Skin of body (tissue), 1 donor: ENCODE measurements at regions not wholly inside any gene's neighbourhood (a gene's known extent, or its start where the extent isn't known, plus 50 kb on each side); places are given as distances from the start of the nearest gene placed in this dataset.

Experiments
- DNase-seq: peaks from one replicate; lab custom pipeline; 2025; lab: John Stamatoyannopoulos, UW

DNA sequence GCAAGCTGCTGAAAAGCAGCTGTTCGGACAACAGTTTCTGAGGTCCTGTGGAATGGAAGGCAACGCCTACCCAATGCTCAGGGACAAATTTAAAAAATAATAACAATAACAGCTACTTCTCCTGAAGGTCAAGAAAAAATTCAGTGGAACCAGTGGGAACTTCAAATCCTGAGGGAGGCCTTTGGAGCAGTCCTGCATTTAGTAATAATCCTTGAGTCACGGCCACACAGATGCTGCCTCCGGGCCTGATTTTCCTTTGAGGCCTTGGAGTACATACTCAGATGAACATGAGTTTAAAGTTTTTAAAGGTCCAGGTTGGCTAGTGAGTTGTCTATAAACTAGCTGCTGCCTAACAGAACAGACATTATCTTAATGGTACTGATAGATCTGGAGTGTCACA lies 268.0 kb downstream of the MSRB3 start:
- DNase-seq = no peak

DNA sequence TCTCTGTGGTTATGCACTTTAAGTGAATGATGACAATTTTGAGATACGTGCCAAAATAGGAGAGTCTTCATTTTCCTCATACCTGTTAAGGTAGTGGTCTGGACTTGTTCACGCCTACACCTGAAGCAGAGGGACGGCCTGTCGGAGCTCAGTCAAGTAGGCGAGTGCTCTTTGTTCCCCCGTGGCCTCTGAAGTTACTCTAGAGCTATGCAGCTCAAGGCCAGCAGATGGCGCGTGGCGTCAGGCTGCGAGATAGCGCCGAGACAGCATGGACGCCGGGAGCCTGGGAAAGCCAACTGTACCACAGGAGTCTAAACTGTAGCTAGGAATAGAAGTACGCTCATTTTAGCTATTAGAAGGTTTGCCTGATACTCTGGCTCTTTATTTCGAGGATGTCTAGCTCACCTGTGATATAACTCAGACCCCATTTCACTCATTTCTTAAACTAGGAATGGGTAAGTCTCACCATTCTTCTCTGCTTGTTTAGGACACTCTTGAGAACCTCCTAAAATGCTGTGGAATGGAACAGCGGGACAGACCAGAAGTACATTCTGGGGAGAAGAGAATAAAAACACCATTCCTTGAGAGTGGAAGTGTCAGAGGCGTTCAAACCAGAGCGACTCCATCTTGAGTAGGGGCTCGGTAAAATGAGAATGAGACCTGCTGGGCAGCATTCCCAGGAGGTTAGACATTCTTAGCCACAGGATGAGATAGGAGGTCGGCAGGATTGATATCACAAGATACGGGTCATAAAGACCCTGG lies 267.4 kb upstream of the HMGA2 start:
- DNase-seq = peak; percentile 64

DNA sequence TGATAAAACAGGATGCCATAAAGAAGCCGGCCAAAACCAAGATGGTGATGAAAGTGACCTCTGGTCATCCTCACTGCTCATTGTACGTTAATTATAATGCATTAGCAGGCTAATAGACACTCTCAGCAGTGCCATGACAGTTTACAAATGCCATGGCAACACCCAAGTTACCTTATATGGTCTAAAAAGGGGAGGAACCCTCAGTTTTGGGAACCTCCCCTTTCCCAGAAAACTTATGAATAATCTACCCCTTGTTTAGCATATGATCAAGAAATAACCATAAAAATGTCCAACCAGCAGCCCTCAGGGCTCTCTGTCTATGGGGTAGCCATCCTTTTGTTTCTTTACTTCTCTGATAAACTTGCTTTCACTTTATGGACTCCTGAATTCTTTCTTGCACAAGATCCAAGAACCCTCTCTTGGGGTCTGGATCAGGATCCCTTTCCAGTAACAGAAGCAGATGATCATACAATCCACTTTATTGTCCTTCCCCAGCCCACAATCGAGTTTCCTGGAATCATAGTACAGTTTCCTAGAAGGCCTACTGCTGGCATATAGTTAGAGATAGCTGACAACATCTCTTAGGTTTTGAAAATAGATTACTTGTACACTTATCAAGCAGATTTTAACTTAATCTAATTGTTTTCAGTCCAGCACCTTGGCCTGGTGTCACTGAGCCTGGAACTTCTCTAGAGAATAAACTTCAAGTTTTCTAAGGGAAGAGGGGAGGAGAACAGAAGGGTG lies 266.7 kb upstream of the HMGA2 start:
- DNase-seq = peak; percentile 67

DNA sequence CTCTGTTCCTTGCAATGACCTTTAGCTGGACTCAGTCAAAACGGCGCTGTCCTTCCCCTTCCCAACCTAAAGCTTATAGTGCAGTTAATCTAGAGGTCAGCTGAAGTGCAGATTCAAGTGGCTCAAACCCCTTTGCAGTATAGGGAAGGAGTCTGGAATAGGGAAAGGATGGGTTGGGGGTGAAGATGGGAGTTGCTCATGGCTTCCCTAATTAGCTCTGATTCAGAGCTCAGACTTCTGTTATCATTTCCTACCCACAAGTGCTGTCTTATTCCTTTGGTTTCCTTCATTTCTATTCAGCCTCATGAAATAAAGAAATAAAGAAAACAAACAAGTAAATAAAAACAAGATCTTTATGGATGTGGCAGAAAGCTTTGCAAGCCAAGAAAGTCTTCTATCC lies 264.0 kb upstream of the HMGA2 start:
- DNase-seq = no peak

DNA sequence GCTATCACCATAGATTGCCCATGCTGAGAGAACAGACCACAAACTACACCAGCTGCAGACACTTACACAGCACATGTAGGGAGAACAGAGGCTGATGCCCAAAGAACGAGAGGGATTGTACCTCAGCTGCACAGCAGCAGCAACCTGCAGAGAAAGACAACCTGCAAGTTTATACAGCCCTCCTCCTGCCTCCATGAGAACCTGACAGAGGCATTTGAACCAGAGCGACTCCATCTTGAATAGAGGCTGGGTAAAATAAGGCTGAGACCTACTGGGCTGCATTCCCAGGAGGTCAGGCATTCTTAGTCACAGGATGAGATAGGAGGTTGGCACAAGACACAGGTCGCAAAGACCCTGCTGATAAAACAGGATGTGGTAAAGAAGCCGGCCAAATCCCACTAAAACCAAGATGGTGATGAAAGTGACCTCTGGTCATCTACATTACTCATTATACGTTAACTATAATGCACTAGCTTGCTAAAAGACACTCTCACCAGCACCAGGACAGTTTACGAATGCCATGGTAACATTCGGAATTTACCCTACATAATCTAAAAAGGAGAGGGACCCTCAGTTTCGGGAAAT lies 262.4 kb upstream of the HMGA2 start:
- no peak for DNase-seq

DNA sequence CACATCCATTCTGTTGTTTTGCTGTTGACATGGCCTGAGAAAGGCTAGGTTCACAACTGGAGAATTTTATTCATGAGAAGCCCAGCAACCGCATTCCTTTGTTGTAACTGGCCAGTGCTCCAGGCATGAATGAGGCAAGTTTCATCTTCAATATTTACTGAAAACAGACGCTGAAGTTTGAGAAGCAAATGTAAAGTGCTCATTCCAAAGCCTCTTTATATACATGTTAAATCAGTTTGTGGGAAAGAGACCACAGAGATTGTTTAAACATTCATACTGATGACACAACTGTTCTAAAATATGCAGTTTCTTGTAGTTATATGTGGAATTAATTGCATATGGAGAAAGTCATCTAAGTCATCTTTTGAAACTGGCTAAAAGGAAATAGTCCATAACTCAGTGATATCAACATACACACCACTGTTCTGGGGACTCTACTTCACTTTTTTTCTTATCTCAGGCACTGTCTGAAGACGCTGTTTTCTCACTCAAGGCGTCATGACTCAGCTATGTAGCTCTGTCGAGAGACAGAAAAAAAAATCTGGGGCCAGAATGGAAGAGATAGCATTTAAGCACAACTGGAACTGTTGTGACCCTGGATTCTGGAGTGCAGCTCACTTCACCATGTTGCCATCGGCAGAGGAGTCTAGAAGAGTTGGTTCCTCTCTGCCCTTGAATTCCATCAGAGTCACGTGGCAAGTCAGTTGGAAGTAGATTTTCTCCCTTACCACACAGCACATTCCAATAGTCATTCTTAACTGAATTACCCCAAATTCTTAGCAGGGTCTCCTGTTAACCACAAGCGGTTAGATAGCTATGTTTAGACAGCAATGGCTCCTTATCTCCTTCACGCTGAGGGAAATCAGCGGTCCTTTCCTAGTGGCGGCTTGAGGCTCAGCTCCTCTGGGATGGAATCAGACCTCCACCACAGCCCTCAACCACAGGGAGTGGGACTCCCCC lies 258.4 kb upstream of the HMGA2 start:
- peak; percentile 83 for DNase-seq

DNA sequence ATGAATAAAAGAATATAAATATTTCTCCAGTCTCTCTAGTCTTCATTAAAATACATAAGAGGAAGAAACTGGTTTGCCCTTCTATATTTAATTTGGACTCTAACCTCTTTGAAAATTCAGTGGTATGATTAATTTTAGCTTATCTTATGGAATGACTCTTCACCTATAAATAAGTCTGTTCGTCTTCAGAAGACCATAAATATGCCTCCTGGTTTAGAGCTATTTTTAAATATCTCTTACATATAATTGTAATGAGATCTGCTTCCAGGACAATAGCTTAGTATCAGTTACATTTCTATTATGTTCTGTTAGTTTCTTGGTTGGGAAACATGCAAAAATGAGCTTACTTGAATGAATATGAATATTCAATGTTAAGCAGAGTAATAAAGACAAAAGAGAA lies 257.5 kb upstream of the HMGA2 start:
- peak; percentile 8 for DNase-seq

DNA sequence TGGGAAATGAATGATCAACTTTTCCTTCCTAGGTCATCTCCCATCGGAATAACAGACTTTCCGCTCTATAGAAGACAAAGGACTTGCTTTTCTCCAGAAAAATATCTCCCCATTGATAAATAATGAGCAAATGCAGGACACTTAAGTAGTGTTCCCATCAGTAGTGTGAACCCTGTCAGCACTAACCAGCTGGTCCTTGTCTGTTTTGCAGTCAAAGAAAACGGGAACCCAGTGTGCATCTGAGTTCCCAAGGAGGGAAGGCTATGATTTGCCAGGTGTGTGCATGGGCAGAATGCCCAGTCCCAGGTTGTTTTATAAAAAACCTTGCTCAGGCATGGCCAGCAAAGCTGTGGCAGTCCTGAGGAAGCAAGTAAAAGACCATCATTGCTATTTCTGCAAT lies 256.5 kb upstream of the HMGA2 start:
- no peak for DNase-seq

DNA sequence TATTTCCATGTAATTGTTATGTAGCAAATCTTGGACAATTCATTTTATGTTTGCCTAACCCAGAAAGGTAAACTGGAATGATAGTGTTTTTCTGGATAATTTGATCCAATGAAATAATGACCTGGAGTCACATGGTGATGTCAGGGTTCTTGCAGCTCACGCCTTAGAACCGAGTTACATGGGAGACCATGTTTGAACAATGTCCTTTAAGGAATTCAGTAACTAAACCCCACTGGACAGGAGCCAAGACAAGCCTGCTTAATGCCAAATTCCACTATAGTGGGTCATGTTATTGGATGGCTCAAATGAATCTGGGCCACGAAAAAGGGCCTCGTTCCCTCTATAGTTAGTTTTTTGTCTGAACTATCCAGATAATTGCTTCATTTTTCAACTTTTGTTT lies 255.8 kb upstream of the HMGA2 start:
- DNase-seq = no peak

DNA sequence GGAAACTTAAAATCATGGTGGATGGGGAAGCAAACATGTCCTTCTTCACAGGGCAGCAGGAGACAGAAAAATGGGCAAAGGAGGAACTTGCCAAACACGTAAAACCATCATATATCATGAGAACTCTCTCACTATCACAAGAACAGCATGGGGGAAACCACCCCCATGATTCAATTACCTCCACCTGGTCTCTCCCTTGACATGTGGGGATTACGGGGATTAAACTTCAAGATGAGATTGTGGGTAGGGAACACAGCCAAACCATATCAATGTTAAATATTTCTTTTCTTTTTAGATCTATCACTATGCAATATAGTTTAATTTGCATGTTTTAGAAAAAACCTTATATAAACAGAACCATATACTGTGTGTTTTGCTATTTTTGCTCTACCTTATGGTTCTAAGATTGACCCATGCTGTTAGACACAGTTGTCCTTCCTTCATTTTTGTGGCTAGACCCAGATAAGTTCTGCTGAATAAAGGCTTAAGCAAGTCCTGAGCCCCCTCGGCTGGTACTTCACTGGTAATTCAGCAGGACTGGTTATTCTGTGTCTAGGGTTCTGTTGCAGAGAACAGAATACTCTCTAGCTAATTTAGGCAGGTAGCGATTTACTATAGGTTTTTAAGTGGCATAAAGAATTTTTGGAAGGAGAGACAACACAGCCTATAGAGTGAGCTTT lies 253.7 kb upstream of the HMGA2 start:
- DNase-seq = no peak

DNA sequence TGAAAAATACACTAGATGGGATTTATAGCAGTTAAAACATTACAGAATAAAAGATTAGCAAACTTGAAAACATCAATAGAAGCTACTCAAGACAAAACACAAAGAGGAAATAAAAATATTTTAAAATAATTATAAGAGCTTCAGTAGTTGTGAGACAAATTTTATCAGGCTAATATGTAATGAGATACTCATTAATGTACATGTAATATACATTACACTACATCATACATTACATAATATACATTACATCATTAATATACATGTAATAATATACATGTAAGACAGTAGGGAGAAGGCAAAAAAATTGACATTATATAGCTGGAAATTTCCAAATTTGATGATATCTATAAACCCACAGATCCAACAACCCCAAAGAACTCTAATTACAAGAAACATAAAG lies 249.4 kb upstream of the HMGA2 start:
- no peak for DNase-seq

DNA sequence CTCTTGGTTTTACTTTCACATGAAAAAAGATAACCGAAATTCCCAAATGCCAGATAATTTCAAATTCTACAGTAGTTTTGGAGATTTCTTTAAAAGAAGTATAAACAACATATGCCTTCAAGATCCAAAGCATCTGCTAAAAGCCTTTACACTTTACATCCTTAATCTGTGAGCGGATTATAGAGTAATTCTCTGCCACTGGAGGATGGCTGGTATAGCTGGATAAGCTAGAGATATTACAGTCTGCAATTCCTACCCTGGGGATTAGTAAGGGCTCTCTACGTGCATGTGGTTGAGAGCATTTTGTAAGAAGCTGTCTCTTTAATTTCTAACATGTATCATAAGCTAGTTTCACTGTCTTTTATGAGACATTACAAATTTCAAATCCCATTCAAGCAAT lies 240.3 kb upstream of the HMGA2 start:
- DNase-seq = no peak

DNA sequence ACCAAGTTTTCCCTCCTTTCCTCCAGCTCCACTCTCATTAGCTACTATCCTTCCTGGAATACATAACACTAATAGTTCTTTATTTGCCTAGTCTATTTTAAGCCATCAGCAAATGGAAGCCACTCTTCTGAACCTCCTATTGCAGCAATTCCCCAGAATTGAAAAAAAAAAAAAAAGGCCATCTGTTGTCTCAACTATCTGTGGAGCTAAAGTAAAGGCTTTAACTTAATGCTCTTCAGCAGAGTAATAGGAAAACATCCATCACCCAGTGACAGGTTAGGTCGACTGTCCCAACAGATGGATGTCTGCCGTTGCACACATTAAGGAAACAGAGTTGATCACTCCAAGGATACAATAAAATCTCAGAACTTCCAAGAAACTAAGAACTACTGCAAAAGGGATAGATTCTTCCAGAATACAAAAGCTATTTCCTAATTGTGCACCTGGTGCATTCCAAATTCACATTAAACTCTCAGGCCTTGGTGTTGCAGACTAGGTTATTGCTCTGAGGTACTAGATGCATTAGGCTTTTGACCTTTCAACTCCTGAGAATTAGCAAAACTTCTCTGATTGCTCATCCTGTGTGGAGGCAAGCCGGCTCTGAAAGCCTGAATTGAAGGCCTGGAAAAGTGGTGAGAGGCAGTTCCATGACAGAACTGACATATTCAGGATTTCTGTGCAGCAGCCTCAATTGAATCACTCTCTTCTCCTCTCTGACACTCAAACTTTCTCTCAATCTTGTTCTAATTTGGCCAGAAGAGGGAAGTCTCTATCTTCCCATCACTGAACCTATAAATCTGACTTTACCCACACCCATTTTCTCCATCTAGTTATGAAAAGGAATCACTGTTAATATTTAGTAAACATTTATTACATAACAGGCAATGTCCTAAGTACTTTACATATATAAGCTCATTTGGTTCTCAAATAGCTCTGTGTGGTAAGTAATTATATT lies 238.4 kb upstream of the HMGA2 start:
- DNase-seq = no peak

DNA sequence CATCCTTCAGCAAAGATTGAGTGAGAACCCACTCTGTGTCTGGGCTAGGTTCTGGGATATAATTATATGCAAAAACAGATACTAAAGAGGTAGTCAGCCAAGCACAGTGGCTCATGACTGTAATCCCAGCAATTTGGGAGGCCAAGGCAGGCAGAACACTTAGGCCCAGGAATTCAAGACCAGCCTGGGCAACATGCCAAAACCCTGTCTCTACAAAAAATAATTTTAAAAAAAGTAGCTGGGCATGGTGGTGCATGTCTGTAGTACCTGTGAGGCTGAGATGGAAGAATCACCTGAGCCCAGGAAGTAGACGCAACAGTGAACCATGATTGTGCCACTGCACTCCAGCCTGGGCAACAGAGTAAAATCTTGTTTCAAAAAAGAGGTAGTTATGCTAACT lies 237.5 kb upstream of the HMGA2 start:
- no peak for DNase-seq

DNA sequence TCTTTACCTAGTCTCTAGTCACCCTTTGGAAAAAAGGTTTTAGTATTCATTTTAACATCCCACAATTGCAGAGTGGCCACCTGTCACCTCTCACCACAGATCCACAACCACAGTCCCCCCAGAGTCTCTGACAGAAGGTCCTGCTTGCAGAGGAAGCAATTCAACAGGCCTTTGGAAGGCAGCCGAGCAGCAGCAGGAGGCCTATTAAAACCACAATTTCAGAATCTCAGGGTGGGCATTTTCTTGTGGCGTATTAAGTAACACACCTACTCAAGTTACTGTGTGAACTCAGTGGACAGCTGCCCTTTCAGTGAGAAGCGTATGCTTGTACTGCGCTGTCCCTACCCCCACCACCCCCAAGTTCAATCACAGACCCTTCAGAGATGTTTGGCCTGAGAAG lies 234.0 kb upstream of the HMGA2 start:
- DNase-seq = no peak

DNA sequence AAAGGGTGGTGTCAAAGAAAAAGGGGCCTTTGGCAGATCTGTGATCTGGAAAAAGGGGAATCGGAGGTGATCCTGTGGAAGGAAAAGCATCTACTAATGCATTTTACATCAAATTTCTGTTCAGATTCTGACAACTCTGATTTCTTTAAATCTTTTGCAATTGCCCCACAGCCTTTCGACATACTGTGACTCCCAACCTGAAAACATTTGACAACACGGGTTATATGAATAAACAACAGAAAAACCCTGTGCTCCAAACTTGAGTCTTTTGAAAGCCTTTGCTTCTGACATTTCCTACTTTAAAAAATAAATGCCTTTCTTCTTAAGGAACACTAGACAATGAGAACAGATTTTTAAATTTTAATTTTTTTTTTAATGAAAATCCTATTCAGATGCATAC lies 231.9 kb upstream of the HMGA2 start:
- no peak for DNase-seq

DNA sequence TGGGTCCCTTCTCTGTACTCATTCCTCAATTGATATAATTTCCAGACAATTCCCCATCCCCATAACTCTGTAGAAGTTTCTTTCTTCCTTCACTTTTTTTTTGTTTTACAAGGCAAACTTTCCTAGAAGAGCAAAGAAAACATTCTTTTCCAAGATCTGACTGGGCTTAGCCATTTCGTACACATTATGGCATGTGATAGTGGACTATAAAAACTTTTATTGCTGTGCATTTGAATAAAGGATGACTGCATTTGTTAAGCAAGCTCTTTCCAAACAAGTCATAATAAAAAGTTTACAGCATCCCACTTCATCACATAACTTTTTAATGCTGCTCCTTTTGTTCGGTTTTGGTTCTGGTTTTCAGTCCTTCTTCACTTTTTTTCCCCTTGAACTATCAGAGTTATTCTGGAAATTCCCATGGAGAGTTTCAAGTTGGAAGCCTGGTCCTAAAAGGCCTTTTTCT lies 231.0 kb upstream of the HMGA2 start:
- peak; percentile 43 for DNase-seq

DNA sequence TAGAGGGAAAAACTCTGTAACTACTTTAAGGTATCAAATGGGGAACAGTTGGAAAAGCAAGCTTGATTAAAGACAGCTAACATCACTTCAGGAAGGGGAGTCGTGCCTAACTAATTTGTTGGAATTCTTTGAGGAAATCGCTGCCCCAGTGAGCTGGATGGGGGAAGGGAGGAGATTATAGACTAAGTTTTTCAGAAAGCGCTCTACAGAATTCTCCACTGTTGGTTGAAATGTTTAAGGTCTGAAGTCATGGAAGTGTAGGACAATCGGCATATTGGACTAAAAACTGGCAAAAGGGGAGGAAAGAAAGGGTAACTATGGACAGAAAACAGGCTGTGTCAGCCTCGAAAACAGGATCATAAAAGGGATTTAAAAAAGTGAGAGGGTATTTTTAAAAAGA lies 229.9 kb upstream of the HMGA2 start:
- DNase-seq = no peak

DNA sequence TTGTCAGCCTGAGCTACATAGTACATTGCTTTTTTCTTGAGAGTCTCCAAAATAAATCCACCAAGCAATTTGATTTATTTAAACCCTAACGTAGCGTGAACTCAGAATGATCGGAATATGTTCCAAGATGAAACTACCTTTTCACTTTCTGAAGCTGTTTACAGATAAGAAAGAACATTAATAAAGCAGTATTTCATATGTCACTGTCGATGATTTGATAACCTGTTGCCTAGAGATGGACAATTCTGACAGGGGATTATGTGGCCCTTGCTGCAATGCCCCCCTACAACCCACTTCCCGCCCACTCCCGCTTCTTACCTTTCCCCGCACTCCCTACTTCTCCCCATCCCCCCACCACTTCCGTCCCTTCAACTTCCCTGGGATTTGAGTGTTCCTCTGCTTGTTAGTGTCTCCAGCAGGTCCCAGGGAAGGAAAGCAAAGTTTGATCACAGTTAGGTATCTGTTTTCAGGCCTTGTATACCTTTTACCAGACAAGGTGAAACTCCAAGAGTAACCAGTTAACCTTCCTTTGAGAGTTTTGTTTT lies 229.2 kb upstream of the HMGA2 start:
- DNase-seq = no peak
